ENCODE measurements at regions not wholly inside any gene's neighbourhood (a gene's known extent, or its start where the extent isn't known, plus 50 kb on each side); places are given as distances from the start of the nearest gene placed in this dataset.

GRCh38 chr9:129490583-129491486 lies 130.1 kb downstream of the C9orf50 start:
- DNase-seq (ENCODE audit: low read depth in 2 of 2, low spot score in 1 of 2) = no peak

GRCh38 chr9:129489838-129490582 lies 130.9 kb downstream of the C9orf50 start:
- no peak for DNase-seq (ENCODE audit: low read depth in 2 of 2, low spot score in 1 of 2)

GRCh38 chr9:129487658-129488483 lies 133.0 kb downstream of the C9orf50 start:
- DNase-seq (ENCODE audit: low read depth in 2 of 2, low spot score in 1 of 2) = no peak

- DNase-seq (ENCODE audit: low read depth in 2 of 2, low spot score in 1 of 2) = no peak
Measured at GRCh38 chr9:129486756-129487657, 133.9 kb downstream of the C9orf50 start.

- no peak for DNase-seq (ENCODE audit: low read depth in 2 of 2, low spot score in 1 of 2)
Measured at GRCh38 chr9:129485145-129485774, 135.6 kb downstream of the C9orf50 start.

GRCh38 chr9:129484352-129485000 lies 136.4 kb downstream of the C9orf50 start:
- no peak for DNase-seq (ENCODE audit: low read depth in 2 of 2, low spot score in 1 of 2)

GRCh38 chr9:129483415-129484351 lies 137.2 kb downstream of the C9orf50 start:
- DNase-seq (ENCODE audit: low read depth in 2 of 2, low spot score in 1 of 2) = no peak

- no peak for DNase-seq (ENCODE audit: low read depth in 2 of 2, low spot score in 1 of 2)
Measured at GRCh38 chr9:129482521-129483414, 138.1 kb downstream of the C9orf50 start.

- DNase-seq (ENCODE audit: low read depth in 2 of 2, low spot score in 1 of 2) = no peak
Measured at GRCh38 chr9:129481810-129482511, 138.9 kb downstream of the C9orf50 start.

- no peak for DNase-seq (ENCODE audit: low read depth in 2 of 2, low spot score in 1 of 2)
Measured at GRCh38 chr9:129481424-129481809, 139.5 kb downstream of the C9orf50 start.

- no peak for DNase-seq (ENCODE audit: low read depth in 2 of 2, low spot score in 1 of 2)
Measured at GRCh38 chr9:129480745-129481144, 140.2 kb downstream of the C9orf50 start.

- DNase-seq (ENCODE audit: low read depth in 2 of 2, low spot score in 1 of 2) = no peak
Measured at GRCh38 chr9:129480227-129480626, 140.7 kb downstream of the C9orf50 start.

- no peak for DNase-seq (ENCODE audit: low read depth in 2 of 2, low spot score in 1 of 2)
Measured at GRCh38 chr9:129479631-129480011, 141.3 kb downstream of the C9orf50 start.

GRCh38 chr9:129478961-129479630 lies 141.8 kb downstream of the C9orf50 start:
- no peak for DNase-seq (ENCODE audit: low read depth in 2 of 2, low spot score in 1 of 2)

GRCh38 chr9:129478461-129478860 lies 142.4 kb downstream of the C9orf50 start:
- no peak for DNase-seq (ENCODE audit: low read depth in 2 of 2, low spot score in 1 of 2)
